ENCODE measurements at regions not wholly inside any gene's neighbourhood (a gene's known extent, or its start where the extent isn't known, plus 50 kb on each side); places are given as distances from the start of the nearest gene placed in this dataset.

DNA sequence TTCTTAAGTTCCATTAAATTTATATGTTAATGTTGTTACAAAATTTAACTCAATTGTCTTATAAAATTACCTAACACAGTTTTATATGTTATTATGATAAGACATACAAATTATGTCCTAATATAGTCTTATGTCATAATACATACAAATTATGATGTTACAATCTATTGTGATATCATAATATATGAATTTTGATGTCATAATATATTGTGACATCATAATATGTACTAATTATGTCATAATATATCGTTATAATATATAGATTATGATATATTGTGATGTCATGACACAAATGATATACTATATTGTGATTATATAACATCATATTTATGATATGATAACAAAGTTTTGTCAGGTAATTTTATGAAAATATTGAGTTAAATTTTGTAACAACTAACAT is 1789.6 kb downstream of the TP53TG3F start:
- intact Hi-C loops (cut with DNase I): no loop called here
- WGBS, 3 donors: 2 to 7% (median 4%) methylated on average over 1 of the region's 1 CpG

DNA sequence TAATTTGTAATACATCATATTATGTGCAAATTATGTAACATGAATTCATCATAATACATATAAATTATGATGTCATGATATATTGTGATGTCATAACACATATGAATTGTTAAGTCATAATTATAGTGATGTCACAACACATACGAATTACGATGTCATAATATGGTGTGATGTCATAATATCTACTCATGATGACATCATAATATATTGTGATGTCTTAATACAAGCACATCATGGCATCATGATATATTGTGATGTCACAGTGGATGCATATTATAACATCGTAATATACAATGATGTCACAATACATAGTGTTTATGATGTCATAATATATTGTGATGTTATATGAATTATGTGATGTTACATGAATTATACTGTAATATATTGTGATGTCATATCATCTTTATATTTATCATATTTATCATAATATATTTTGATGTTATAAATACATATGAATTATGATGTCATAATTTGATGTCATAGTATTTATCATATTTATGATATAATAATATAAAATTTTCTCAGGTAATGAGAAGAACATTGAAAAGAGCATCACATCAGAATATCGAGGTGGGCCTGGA is 1793.0 kb downstream of the TP53TG3F start:
- intact Hi-C loops (cut with DNase I): no loop called here
- no peak overlapping the region for H3K27ac ChIP-seq
- TF ChIP-seq POLR2A (IDR thresholded peaks at IDR 0.05): no peak
- TF ChIP-seq, protein P1, sequence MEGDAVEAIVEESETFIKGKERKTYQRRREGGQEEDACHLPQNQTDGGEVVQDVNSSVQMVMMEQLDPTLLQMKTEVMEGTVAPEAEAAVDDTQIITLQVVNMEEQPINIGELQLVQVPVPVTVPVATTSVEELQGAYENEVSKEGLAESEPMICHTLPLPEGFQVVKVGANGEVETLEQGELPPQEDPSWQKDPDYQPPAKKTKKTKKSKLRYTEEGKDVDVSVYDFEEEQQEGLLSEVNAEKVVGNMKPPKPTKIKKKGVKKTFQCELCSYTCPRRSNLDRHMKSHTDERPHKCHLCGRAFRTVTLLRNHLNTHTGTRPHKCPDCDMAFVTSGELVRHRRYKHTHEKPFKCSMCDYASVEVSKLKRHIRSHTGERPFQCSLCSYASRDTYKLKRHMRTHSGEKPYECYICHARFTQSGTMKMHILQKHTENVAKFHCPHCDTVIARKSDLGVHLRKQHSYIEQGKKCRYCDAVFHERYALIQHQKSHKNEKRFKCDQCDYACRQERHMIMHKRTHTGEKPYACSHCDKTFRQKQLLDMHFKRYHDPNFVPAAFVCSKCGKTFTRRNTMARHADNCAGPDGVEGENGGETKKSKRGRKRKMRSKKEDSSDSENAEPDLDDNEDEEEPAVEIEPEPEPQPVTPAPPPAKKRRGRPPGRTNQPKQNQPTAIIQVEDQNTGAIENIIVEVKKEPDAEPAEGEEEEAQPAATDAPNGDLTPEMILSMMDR (IDR thresholded peaks at IDR 0.05): no peak
- TF ChIP-seq EP300 (IDR thresholded peaks at IDR 0.05): no peak

More for the DNA sequence above, 1789.6 kb downstream of the TP53TG3F start:
- Histone ChIP-seq H3K4me3 (no peak overlapping the region), H3K36me3 (no peaks in the 10 kb centered on the region), H3K9me3 (no peaks in the 10 kb centered on the region), H3K4me1 (ENCODE audit: insufficient read depth) (no peaks in the 10 kb centered on the region), H3K27ac (no peak overlapping the region), H3K27me3 (no peaks in the 10 kb centered on the region)
- TF ChIP-seq, protein P1 (IDR thresholded peaks at IDR 0.05): no peak
- TF ChIP-seq EP300 (IDR thresholded peaks at IDR 0.05): no peak
- TF ChIP-seq POLR2A (IDR thresholded peaks at IDR 0.05): no peak
- no peak for DNase-seq

DNA sequence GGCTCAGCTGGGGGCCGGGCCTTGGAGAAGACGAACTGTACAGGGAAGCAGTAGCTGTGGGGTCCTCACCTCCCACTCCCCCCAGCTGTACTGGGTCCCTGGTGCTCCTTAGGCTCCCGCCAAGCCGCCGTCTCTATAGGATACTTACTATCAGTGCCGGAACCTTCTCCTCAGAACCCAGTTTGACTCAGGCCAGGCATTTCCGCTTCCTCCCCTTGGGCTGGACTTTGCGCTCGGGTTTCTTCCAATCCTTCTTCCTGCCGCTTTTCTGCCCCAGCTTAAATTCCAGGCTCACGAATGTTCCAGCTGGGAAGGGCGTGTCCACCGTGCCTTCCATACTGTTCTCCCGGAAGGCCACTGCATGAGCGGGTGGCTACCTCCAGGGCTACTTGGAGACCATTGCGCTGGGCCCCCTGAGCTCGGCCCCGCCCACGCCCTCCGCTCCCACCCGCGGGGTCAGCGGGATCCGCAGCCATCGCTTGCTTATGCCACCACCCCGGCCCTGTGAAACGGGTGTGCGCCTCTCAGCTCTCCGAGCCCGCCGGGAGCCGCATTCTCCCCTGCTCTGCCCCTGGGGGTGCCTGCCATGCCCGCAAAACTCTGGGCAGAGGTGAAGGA is 1795.9 kb downstream of the TP53TG3F start:
- Histone ChIP-seq H3K4me1 (ENCODE audit: insufficient read depth) (no peaks in the 10 kb centered on the region), H3K36me3 (no peaks in the 10 kb centered on the region), H3K9me3 (no peaks in the 10 kb centered on the region), H3K27ac (no peak overlapping the region), H3K27me3 (no peaks in the 10 kb centered on the region), H3K4me3 (no peak overlapping the region)
- DNase-seq: no peak
- intact Hi-C loops (cut with DNase I): no loop called here
- no peak for TF ChIP-seq POLR2A (IDR thresholded peaks at IDR 0.05)
- no peak for TF ChIP-seq EP300 (IDR thresholded peaks at IDR 0.05)
- TF ChIP-seq, protein P1 (IDR thresholded peaks at IDR 0.05): no peak
- 49 to 67% (median 54%) methylated on average over 33 of the region's 33 CpGs for WGBS, 3 donors

More for the DNA sequence above, 1793.0 kb downstream of the TP53TG3F start:
- Histone ChIP-seq H3K9me3 (no peaks in the 10 kb centered on the region), H3K4me3 (no peak overlapping the region), H3K4me1 (ENCODE audit: insufficient read depth) (no peaks in the 10 kb centered on the region), H3K27me3 (no peaks in the 10 kb centered on the region), H3K36me3 (no peaks in the 10 kb centered on the region)
- WGBS, 3 donors: 82 to 90% (median 85%) methylated on average over 4 of the region's 4 CpGs
- DNase-seq: no peak

DNA sequence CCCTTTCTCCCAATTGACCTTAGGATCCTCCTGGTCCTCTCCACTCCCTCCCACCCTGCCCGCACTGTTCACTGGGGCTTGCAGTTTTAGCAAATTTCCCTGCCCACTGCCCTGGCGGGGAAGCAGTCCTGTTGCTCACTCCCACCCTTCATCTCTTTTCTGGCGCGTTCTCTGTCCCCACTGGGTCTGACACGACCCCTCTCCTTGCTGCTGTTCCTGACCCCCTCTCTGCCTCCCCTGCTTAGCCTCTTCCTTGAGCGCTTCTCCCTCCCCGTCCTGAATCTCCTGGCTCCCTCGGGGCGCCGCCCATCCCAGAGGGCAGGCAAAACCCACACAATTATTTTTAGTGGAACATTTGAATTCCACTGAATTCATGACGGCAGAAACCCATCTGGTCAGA is 1796.4 kb downstream of the TP53TG3F start:
- no peak for DNase-seq
- Histone ChIP-seq H3K4me3 (no peak overlapping the region), H3K9me3 (no peaks in the 10 kb centered on the region), H3K27ac (no peak overlapping the region), H3K36me3 (no peaks in the 10 kb centered on the region), H3K4me1 (ENCODE audit: insufficient read depth) (no peaks in the 10 kb centered on the region), H3K27me3 (no peaks in the 10 kb centered on the region)
- 44 to 60% (median 49%) methylated on average over 11 of the region's 11 CpGs for WGBS, 3 donors
- intact Hi-C loops (cut with DNase I): no loop called here
- TF ChIP-seq EP300 (IDR thresholded peaks at IDR 0.05): no peak
- TF ChIP-seq, protein P1 (IDR thresholded peaks at IDR 0.05): no peak
- no peak for TF ChIP-seq POLR2A (IDR thresholded peaks at IDR 0.05)
